ENCODE measurements at regions not wholly inside any gene's neighbourhood (a gene's known extent, or its start where the extent isn't known, plus 50 kb on each side); places are given as distances from the start of the nearest gene placed in this dataset.

DNA sequence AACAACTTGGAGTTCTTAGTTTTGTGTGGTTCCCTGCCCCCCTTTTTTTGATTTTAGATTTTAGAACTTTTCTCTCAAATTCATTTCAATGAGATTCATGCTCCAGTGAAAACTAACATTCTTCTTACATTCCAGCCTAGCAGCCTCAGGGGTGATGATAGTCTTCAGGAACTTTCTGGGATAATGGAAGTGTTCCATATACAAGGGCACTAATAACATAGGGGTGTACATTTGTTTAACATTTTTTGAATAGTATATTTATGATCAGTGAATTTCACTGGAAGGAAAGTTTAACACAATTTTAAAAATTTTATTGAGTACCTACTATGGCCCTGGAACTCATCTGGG, 61.4 kb upstream of the ZNF648 start:
- TF ChIP-seq, protein P1, sequence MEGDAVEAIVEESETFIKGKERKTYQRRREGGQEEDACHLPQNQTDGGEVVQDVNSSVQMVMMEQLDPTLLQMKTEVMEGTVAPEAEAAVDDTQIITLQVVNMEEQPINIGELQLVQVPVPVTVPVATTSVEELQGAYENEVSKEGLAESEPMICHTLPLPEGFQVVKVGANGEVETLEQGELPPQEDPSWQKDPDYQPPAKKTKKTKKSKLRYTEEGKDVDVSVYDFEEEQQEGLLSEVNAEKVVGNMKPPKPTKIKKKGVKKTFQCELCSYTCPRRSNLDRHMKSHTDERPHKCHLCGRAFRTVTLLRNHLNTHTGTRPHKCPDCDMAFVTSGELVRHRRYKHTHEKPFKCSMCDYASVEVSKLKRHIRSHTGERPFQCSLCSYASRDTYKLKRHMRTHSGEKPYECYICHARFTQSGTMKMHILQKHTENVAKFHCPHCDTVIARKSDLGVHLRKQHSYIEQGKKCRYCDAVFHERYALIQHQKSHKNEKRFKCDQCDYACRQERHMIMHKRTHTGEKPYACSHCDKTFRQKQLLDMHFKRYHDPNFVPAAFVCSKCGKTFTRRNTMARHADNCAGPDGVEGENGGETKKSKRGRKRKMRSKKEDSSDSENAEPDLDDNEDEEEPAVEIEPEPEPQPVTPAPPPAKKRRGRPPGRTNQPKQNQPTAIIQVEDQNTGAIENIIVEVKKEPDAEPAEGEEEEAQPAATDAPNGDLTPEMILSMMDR (conservative IDR thresholded peaks at IDR 0.05) = no peak
- H3K9me3 Mint-ChIP-seq = no peaks in the 10 kb centered on the region
- Histone ChIP-seq H3K56ac (ENCODE audit: insufficient read length, low read depth, low read length) (no peak overlapping the region), H2BK20ac (ENCODE audit: low read depth, low read length, poor library complexity, severe bottlenecking) (no peak overlapping the region), H4K5ac (ENCODE audit: insufficient read length, low read depth, low read length) (no peak overlapping the region), H2AFZ (ENCODE audit: low read length) (no peak overlapping the region), H3K14ac (ENCODE audit: insufficient read depth, low read length) (no peak overlapping the region), H3K27me3 (ENCODE audit: insufficient read depth, low read length) (no peaks in the 10 kb centered on the region), H3K18ac (ENCODE audit: insufficient read length, low read depth, low read length) (no peak overlapping the region), H3K9ac (ENCODE audit: extremely low read depth, insufficient read length, low read length) (no peak overlapping the region), H3T11ph (ENCODE audit: low read length) (no peak overlapping the region), H2AK5ac (ENCODE audit: insufficient read length, low read length) (no peak overlapping the region), H3K23me2 (ENCODE audit: insufficient read length, low read depth, low read length, poor library complexity, severe bottlenecking) (no peaks in the 10 kb centered on the region), H3K4me2 (ENCODE audit: insufficient read depth, insufficient read length, low read length) (no peak overlapping the region), H3K27ac (ENCODE audit: insufficient read length, low read depth, low read length) (no peak overlapping the region), H3K9me3 (ENCODE audit: control insufficient read depth, low read depth, low read length) (no peaks in the 10 kb centered on the region), H2BK5ac (ENCODE audit: insufficient read length, low read length) (no peak overlapping the region), H3K79me1 (ENCODE audit: insufficient read depth, low read depth, low read length, poor library complexity, severe bottlenecking) (no peaks in the 10 kb centered on the region), H2BK120ac (ENCODE audit: low read depth, low read length, poor library complexity, severe bottlenecking) (no peak overlapping the region), H3K79me2 (ENCODE audit: insufficient read depth, low read length) (no peaks in the 10 kb centered on the region), H3K4me1 (ENCODE audit: insufficient read depth, low read length) (no peaks in the 10 kb centered on the region), H4K8ac (replicated peaks; ENCODE audit: insufficient read length, low read depth, low read length) (no peak overlapping the region), H3K23ac (ENCODE audit: insufficient read length, low read depth, low read length) (no peak overlapping the region), H3K4ac (ENCODE audit: low read depth, low read length) (no peak overlapping the region), H4K20me1 (ENCODE audit: control insufficient read depth, insufficient read depth, insufficient read length) (no peaks in the 10 kb centered on the region), H2BK15ac (ENCODE audit: low read depth, low read length) (no peak overlapping the region), H2BK12ac (ENCODE audit: insufficient read length, low read depth, low read length) (no peak overlapping the region), H4K91ac (ENCODE audit: insufficient read length, low read depth, low read length) (no peak overlapping the region)
- no peaks in the 10 kb centered on the region for H3K36me3 Mint-ChIP-seq (ENCODE audit: insufficient read depth in 1 of 3, low read depth in 3 of 3)
- no peak overlapping the region for H3K27ac Mint-ChIP-seq
- no peaks in the 10 kb centered on the region; the same call in 1 of the 2 replicates for H3K27me3 Mint-ChIP-seq (ENCODE audit: low read depth)
- H3K4me3 Mint-ChIP-seq = no peak overlapping the region
- DNase-seq = no peak
- H3K4me1 Mint-ChIP-seq = peaks cover 0 to 4% of the 10 kb centered on the region in 2 experiments; a peak in 1 of 4 replicates

Measured in H9 (cell line).